KMS-11 (cell line): ENCODE measurements at regions not wholly inside any gene's neighbourhood (a gene's known extent, or its start where the extent isn't known, plus 50 kb on each side); places are given as distances from the start of the nearest gene placed in this dataset.

Experiments
- H2AFZ ChIP-seq: fragments of 200-600 bp; sonication (generic); 2 replicates; pipeline ENCODE4 v1.6.1; 2016; ENCODE audit warnings: antibody characterized with exemption, mixed run types, low read depth
- H3K27ac ChIP-seq: fragments of 200-600 bp; sonication (generic); 2 replicates; pipeline ENCODE4 v1.6.1; 2016; ENCODE audit warnings: mild to moderate bottlenecking, mixed run types
- H3K27me3 ChIP-seq: fragments of 200-600 bp; sonication (generic); 2 replicates; pipeline ENCODE4 v1.6.1; 2017; ENCODE audit warnings: mild to moderate bottlenecking, low read depth, mixed run types, moderate library complexity; ENCODE audit not compliant: insufficient read depth
- H3K36me3 ChIP-seq: fragments of 200-600 bp; sonication (generic); 2 replicates; pipeline ENCODE4 v1.6.1; 2017; ENCODE audit warnings: mild to moderate bottlenecking, mixed run types; ENCODE audit not compliant: insufficient read depth
- H3K4me1 ChIP-seq: fragments of 200-600 bp; sonication (generic); 2 replicates; pipeline ENCODE4 v1.6.1; 2016; ENCODE audit warnings: mild to moderate bottlenecking, low read depth, mixed run types; ENCODE audit not compliant: poor library complexity, severe bottlenecking
- H3K4me2 ChIP-seq: fragments of 200-600 bp; sonication (generic); 2 replicates; pipeline ENCODE4 v1.7.0; 2016; ENCODE audit warnings: mild to moderate bottlenecking, mixed run types
- H3K4me3 ChIP-seq: fragments of 200-600 bp; sonication (generic); IDR thresholded peaks from 2 replicates; pipeline ENCODE4 v1.6.1; 2017; ENCODE audit warnings: low read depth, low read length, mixed read lengths; ENCODE audit not compliant: insufficient read depth
- H3K79me2 ChIP-seq: fragments of 200-600 bp; sonication (generic); 2 replicates; pipeline ENCODE4 v1.6.1; 2016; ENCODE audit warnings: low read depth, mixed run types; ENCODE audit not compliant: insufficient read depth
- H3K9ac ChIP-seq: fragments of 200-600 bp; sonication (generic); 2 replicates; pipeline ENCODE4 v1.6.1; 2016; ENCODE audit warnings: mild to moderate bottlenecking, mixed run types
- H4K20me1 ChIP-seq: fragments of 200-600 bp; sonication (generic); 2 replicates; pipeline ENCODE4 v1.6.1; 2016; ENCODE audit warnings: mild to moderate bottlenecking, mixed run types; ENCODE audit not compliant: insufficient read depth
- TF ChIP-seq, protein P1 (sequence below): fragments of 200-600 bp; sonication (generic); conservative IDR thresholded peaks from 2 replicates; pipeline ENCODE4 v1.6.1; 2017; ENCODE audit warnings: low read depth, mild to moderate bottlenecking, antibody characterized with exemption, low read length, moderate library complexity, mixed read lengths

DNA sequence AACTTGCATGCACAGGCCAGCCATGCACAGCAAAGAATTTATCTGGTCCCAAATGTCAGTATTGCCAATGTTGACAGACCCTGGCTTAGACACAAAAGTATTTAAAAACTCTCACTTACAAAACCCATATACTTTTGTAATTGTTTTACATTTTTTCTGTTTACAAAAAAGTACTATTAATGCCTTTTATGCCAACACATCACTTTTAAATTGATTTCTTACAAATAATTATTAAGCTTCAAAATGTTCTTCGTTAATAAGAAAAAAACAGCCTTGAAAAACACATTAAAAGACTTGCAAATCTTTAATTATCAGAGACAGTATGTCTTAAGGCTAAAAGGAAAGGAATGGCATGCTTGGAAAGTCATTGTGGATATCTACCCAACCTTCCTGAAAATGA, 181.3 kb upstream of the TWIST2 start:
- no peak overlapping the region for H3K4me2 ChIP-seq
- no peak overlapping the region for H2AFZ ChIP-seq
- H3K79me2 ChIP-seq: no peaks in the 10 kb centered on the region
- H3K36me3 ChIP-seq: no peaks in the 10 kb centered on the region
- TF ChIP-seq, protein P1, sequence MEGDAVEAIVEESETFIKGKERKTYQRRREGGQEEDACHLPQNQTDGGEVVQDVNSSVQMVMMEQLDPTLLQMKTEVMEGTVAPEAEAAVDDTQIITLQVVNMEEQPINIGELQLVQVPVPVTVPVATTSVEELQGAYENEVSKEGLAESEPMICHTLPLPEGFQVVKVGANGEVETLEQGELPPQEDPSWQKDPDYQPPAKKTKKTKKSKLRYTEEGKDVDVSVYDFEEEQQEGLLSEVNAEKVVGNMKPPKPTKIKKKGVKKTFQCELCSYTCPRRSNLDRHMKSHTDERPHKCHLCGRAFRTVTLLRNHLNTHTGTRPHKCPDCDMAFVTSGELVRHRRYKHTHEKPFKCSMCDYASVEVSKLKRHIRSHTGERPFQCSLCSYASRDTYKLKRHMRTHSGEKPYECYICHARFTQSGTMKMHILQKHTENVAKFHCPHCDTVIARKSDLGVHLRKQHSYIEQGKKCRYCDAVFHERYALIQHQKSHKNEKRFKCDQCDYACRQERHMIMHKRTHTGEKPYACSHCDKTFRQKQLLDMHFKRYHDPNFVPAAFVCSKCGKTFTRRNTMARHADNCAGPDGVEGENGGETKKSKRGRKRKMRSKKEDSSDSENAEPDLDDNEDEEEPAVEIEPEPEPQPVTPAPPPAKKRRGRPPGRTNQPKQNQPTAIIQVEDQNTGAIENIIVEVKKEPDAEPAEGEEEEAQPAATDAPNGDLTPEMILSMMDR: no peak
- no peaks in the 10 kb centered on the region for H3K27me3 ChIP-seq
- H3K27ac ChIP-seq: no peak overlapping the region
- H3K9ac ChIP-seq: no peak overlapping the region
- no peaks in the 10 kb centered on the region for H3K4me1 ChIP-seq
- no peak overlapping the region for H3K4me3 ChIP-seq
- H4K20me1 ChIP-seq: no peaks in the 10 kb centered on the region

DNA sequence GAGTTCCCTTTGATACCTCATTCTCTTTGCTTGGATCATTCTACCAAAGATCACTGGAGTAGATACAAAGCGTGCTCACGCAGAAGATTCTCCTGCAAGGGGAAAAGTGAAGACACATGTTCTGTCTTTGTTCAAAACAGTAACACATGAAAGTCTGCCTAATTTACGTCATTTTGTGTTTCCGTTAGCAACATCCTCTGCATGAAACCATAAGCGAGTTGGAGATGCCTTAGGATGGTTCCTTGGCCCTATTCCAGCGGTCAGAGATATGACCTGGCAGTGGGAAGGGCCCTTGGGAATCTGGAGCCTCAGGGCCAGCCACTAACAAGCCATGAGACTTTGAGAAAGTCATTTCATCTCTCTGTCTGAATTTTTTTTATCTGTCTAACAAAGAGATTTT, 180.9 kb upstream of the TWIST2 start:
- no peaks in the 10 kb centered on the region for H4K20me1 ChIP-seq
- H3K79me2 ChIP-seq: no peaks in the 10 kb centered on the region
- H3K4me2 ChIP-seq: no peak overlapping the region
- H3K27me3 ChIP-seq: no peaks in the 10 kb centered on the region
- H3K4me1 ChIP-seq: no peaks in the 10 kb centered on the region
- no peak overlapping the region for H3K9ac ChIP-seq
- no peak overlapping the region for H3K27ac ChIP-seq
- TF ChIP-seq, protein P1: no peak
- H3K4me3 ChIP-seq: no peak overlapping the region
- no peaks in the 10 kb centered on the region for H3K36me3 ChIP-seq
- no peak overlapping the region for H2AFZ ChIP-seq

DNA sequence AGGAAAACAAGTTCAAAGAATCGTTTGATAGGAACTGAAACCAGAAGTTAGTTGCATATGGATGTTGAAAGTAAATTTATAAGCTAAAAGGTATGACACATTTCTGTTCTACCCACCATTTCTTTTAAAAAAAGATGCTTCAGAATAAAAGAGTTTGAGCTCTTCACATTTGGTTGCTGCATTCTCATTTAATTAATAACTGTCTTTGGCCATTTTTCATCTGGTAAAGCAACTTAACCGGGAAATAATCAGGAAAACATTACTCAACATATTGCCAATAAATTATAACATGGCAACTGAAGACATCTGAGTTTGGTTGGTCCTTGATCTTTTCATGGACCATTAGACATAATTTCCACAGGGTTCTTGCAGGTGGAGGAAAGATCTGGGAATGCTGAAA, 180.2 kb upstream of the TWIST2 start:
- Histone ChIP-seq H3K79me2 (no peaks in the 10 kb centered on the region), H3K4me3 (no peak overlapping the region), H3K9ac (no peak overlapping the region), H3K4me2 (no peak overlapping the region), H3K4me1 (no peaks in the 10 kb centered on the region), H3K36me3 (no peaks in the 10 kb centered on the region), H2AFZ (no peak overlapping the region), H3K27ac (no peak overlapping the region), H3K27me3 (no peaks in the 10 kb centered on the region), H4K20me1 (no peaks in the 10 kb centered on the region)
- TF ChIP-seq, protein P1: no peak

- Histone ChIP-seq H3K27ac (no peak overlapping the region), H4K20me1 (no peaks in the 10 kb centered on the region), H3K4me1 (no peaks in the 10 kb centered on the region), H3K79me2 (no peaks in the 10 kb centered on the region), H3K4me2 (no peak overlapping the region), H3K27me3 (no peaks in the 10 kb centered on the region), H3K36me3 (no peaks in the 10 kb centered on the region), H3K9ac (no peak overlapping the region), H3K4me3 (no peak overlapping the region), H2AFZ (no peak overlapping the region)
- TF ChIP-seq, protein P1: no peak
Observed at GRCh38 chr2:238668426-238668825, 179.5 kb upstream of the TWIST2 start.

DNA sequence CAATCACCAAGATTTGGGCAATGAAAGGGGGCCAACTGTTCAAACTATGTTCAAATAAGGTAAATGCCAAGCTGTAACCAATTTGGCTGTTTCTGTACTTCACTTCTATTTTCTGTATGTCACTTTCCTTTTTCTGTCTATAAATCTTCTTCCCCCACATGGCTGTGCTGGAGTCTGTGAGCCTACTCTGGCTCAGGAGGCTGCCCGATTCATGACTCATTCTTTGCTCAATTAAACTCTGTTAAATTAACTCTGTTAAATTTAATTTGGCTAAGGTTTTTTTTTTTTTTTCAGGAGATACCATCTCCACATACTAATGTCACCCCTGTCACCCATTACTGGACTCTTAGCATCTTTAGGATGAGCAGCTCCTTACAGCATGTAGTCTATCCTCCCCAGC, 178.8 kb upstream of the TWIST2 start:
- Histone ChIP-seq H3K9ac (no peak overlapping the region), H2AFZ (no peak overlapping the region), H4K20me1 (no peaks in the 10 kb centered on the region), H3K4me1 (no peaks in the 10 kb centered on the region), H3K36me3 (no peaks in the 10 kb centered on the region), H3K4me3 (no peak overlapping the region), H3K27me3 (no peaks in the 10 kb centered on the region), H3K27ac (no peak overlapping the region), H3K4me2 (no peak overlapping the region), H3K79me2 (no peaks in the 10 kb centered on the region)
- TF ChIP-seq, protein P1: no peak
